Uterus (tissue), 3 donors: ENCODE measurements at regions not wholly inside any gene's neighbourhood (a gene's known extent, or its start where the extent isn't known, plus 50 kb on each side); places are given as distances from the start of the nearest gene placed in this dataset.

Source experiments
- DNase-seq, 2 donors: peaks; one replicate each; pipeline ENCODE4 v3.0.0-alpha.2; 2019 to 2020
- H3K27ac ChIP-seq, 2 donors: fragments of 200-600 bp; sonication (generic); 1 replicate in 1 of 2; 2 replicates in 1 of 2; pipeline ENCODE4 v1.5.1; 2016 to 2018
- H3K27me3 ChIP-seq, 2 donors: fragments of 200-600 bp; sonication (generic); one replicate each; pipeline ENCODE4 v1.5.1; 2018 to 2019; ENCODE audit warnings: control low read depth in 1 of 2
- H3K36me3 ChIP-seq, 2 donors: fragments of 200-600 bp; sonication (generic); one replicate each; pipeline ENCODE4 v1.5.1; 2019; ENCODE audit warnings: control low read depth in 1 of 2
- H3K4me1 ChIP-seq, 2 donors: fragments of 200-600 bp; sonication (generic); one replicate each; pipeline ENCODE4 v1.5.1; 2018 to 2019; ENCODE audit warnings: control low read depth in 1 of 2
- H3K4me3 ChIP-seq, 2 donors: fragments of 200-600 bp; sonication (generic); 1 replicate in 1 of 2; 2 replicates in 1 of 2; pipeline ENCODE4 v1.5.1; 2018 to 2019; ENCODE audit warnings: mild to moderate bottlenecking in 1 of 2
- H3K9me3 ChIP-seq, 2 donors: fragments of 200-600 bp; sonication (generic); one replicate each; pipeline ENCODE4 v1.5.1; 2019; ENCODE audit warnings: control low read depth in 1 of 2
- POLR2A ChIP-seq, 2 donors: fragments of 450-650 bp; IDR thresholded peaks; one replicate each; pipeline ENCODE4 v1.6.1; 2016; ENCODE audit warnings: antibody characterized with exemption in 2 of 2, mild to moderate bottlenecking in 1 of 2, moderate library complexity in 1 of 2
- intact Hi-C: fragments of 100-400 bp; cut with DNase I; formaldehyde crosslinking; loops from one replicate; pipeline ENCODE4 v1.15.1; 2023; ENCODE audit warnings: low total_unique reads
- TF ChIP-seq, protein P1 (sequence below), 4 experiments: fragments of 200-600 bp in 2 of 4; fragments of 450-650 bp in 2 of 4; sonication (generic) in 2 of 4; IDR thresholded peaks; one replicate each; pipeline ENCODE4 v1.5.1; 2016 to 2019; ENCODE audit warnings: antibody characterized with exemption in 4 of 4, mild to moderate bottlenecking in 2 of 4, moderate library complexity in 1 of 4
- donor health status: DM: yes; HTN: yes; CAD: no.

DNA sequence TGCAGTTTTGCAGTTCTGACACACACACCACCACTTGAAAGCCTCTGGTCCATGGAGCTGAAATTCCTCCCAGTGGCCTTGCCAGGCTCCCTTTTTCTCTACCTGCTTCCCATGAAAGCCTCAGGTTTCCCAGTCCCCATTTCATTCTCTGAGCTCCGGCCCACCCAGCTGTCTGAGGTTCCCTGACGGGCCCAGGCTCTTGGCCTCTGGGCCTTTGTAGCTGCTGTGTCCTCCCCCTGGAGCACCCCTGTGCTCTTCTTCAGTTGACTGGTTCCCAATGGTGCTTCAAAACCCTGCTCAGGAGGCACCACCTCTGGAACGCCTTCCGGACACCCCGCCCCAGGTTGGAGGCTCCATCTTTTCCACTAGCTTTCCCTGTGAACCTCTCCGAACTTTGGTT is 155.9 kb upstream of the SHB start:
- Histone ChIP-seq H3K4me3 (no peak overlapping the region), H3K36me3 (no peaks in the 10 kb centered on the region), H3K27me3 (no peaks in the 10 kb centered on the region), H3K4me1 (no peaks in the 10 kb centered on the region), H3K9me3 (no peaks in the 10 kb centered on the region), H3K27ac (no peak overlapping the region)
- no peak for DNase-seq
- TF ChIP-seq, protein P1, sequence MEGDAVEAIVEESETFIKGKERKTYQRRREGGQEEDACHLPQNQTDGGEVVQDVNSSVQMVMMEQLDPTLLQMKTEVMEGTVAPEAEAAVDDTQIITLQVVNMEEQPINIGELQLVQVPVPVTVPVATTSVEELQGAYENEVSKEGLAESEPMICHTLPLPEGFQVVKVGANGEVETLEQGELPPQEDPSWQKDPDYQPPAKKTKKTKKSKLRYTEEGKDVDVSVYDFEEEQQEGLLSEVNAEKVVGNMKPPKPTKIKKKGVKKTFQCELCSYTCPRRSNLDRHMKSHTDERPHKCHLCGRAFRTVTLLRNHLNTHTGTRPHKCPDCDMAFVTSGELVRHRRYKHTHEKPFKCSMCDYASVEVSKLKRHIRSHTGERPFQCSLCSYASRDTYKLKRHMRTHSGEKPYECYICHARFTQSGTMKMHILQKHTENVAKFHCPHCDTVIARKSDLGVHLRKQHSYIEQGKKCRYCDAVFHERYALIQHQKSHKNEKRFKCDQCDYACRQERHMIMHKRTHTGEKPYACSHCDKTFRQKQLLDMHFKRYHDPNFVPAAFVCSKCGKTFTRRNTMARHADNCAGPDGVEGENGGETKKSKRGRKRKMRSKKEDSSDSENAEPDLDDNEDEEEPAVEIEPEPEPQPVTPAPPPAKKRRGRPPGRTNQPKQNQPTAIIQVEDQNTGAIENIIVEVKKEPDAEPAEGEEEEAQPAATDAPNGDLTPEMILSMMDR (IDR thresholded peaks at IDR 0.05), result no peak
- TF ChIP-seq POLR2A (IDR thresholded peaks at IDR 0.05), result no peak
- intact Hi-C loops, result no loop called here

DNA sequence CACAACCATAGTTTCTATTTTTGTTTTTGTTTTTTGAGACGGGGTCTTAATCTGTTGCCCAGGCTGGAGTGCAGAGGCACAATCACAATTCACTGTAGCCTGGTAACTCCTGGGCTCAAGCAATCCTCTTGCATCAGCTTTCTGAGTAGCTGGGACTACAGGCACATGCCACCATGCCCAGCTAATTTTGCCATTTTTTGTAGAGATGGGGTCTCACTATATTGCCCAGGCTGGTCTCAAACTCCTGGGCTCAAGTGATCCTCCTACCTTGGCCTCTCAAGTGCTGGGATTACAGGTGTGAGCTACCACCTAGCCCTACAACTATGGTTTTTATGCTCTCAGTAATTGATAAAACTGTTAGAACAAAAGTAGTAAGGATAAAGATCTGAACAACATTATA is 147.5 kb upstream of the SHB start:
- no peak for DNase-seq
- Histone ChIP-seq H3K27ac (no peak overlapping the region), H3K36me3 (no peaks in the 10 kb centered on the region), H3K4me3 (no peak overlapping the region), H3K4me1 (no peaks in the 10 kb centered on the region), H3K9me3 (no peaks in the 10 kb centered on the region), H3K27me3 (no peaks in the 10 kb centered on the region)
- TF ChIP-seq, protein P1 (IDR thresholded peaks at IDR 0.05), result no peak
- TF ChIP-seq POLR2A (IDR thresholded peaks at IDR 0.05), result no peak
- intact Hi-C loops, result no loop called here

GRCh38 chr9:38215465-38215864 is 146.4 kb upstream of the SHB start:
- no peak overlapping the region for H3K27ac ChIP-seq
- no peak overlapping the region for H3K4me3 ChIP-seq
- H3K9me3 ChIP-seq, result no peaks in the 10 kb centered on the region
- no peak for DNase-seq
- no peaks in the 10 kb centered on the region for H3K27me3 ChIP-seq
- intact Hi-C loops, result no loop called here
- no peaks in the 10 kb centered on the region for H3K4me1 ChIP-seq
- TF ChIP-seq POLR2A (IDR thresholded peaks at IDR 0.05), result no peak
- TF ChIP-seq, protein P1 (IDR thresholded peaks at IDR 0.05), result no peak
- H3K36me3 ChIP-seq, result no peaks in the 10 kb centered on the region

GRCh38 chr9:38214432-38214831 is 145.4 kb upstream of the SHB start:
- Histone ChIP-seq H3K4me1 (no peaks in the 10 kb centered on the region), H3K27ac (no peak overlapping the region), H3K9me3 (no peaks in the 10 kb centered on the region), H3K27me3 (no peaks in the 10 kb centered on the region), H3K4me3 (no peak overlapping the region), H3K36me3 (no peaks in the 10 kb centered on the region)
- no peak for DNase-seq
- TF ChIP-seq POLR2A (IDR thresholded peaks at IDR 0.05), result no peak
- intact Hi-C loops, result no loop called here

- no peak for TF ChIP-seq POLR2A (IDR thresholded peaks at IDR 0.05)
- TF ChIP-seq, protein P1 (IDR thresholded peaks at IDR 0.05), result no peak
- intact Hi-C loops, result no loop called here
- DNase-seq, result no peak
- no peaks in the 10 kb centered on the region for H3K36me3 ChIP-seq
- H3K27me3 ChIP-seq, result no peaks in the 10 kb centered on the region
- no peak overlapping the region for H3K4me3 ChIP-seq
- H3K27ac ChIP-seq, result no peak overlapping the region
- H3K4me1 ChIP-seq, result no peaks in the 10 kb centered on the region
- H3K9me3 ChIP-seq, result no peaks in the 10 kb centered on the region
Measured at GRCh38 chr9:38213631-38214299, 144.7 kb upstream of the SHB start.

- intact Hi-C loops, result no loop called here
- H3K4me3 ChIP-seq, result no peak overlapping the region
- H3K9me3 ChIP-seq, result no peaks in the 10 kb centered on the region
- no peaks in the 10 kb centered on the region for H3K27me3 ChIP-seq
- DNase-seq, result no peak
- H3K4me1 ChIP-seq, result no peaks in the 10 kb centered on the region
- TF ChIP-seq, protein P1 (IDR thresholded peaks at IDR 0.05), result no peak
- no peak for TF ChIP-seq POLR2A (IDR thresholded peaks at IDR 0.05)
- H3K36me3 ChIP-seq, result no peaks in the 10 kb centered on the region
- H3K27ac ChIP-seq, result no peak overlapping the region
Measured at GRCh38 chr9:38212016-38212415, 143.0 kb upstream of the SHB start.
